Gastroesophageal sphincter (tissue), 4 donors: ENCODE measurements at regions not wholly inside any gene's neighbourhood (a gene's known extent, or its start where the extent isn't known, plus 50 kb on each side); places are given as distances from the start of the nearest gene placed in this dataset.

Source experiments
- ATAC-seq: fragments of 150-250 bp; one replicate; pipeline ENCODE4 v1.9.1; 2016; ENCODE audit warnings: mild to moderate bottlenecking, moderate library complexity
- H3K27ac ChIP-seq, 4 donors: fragments of 200-600 bp; sonication (generic) in 3 of 4; 1 replicate in 3 of 4; 2 replicates in 1 of 4; pipeline ENCODE4 v1.5.1; 2016 to 2019
- H3K27me3 ChIP-seq: fragments of 200-600 bp; sonication (generic); one replicate; pipeline ENCODE4 v1.5.1; 2019
- H3K36me3 ChIP-seq, 2 donors: fragments of 200-600 bp; sonication (generic); one replicate each; pipeline ENCODE4 v1.5.1; 2019; ENCODE audit warnings: control low read depth in 1 of 2
- H3K4me1 ChIP-seq, 3 donors: fragments of 200-600 bp; sonication (generic); 1 replicate in 2 of 3; 2 replicates in 1 of 3; pipeline ENCODE4 v1.5.1; 2016 to 2019; ENCODE audit warnings: control low read depth in 2 of 3
- H3K4me3 ChIP-seq, 2 donors: fragments of 200-600 bp; sonication (generic); one replicate each; pipeline ENCODE4 v1.5.1; 2019; ENCODE audit warnings: mild to moderate bottlenecking in 1 of 2, moderate library complexity in 1 of 2
- H3K9me3 ChIP-seq, 3 donors: fragments of 200-600 bp; sonication (generic); one replicate each; pipeline ENCODE4 v1.5.1; 2017 to 2019; ENCODE audit warnings: control low read depth in 2 of 3
- CTCF ChIP-seq, 4 experiments: fragments of 200-600 bp in 2 of 4; fragments of 450-650 bp in 2 of 4; sonication (generic) in 1 of 4; IDR thresholded peaks; one replicate each; pipeline ENCODE4 v1.5.1; 2017 to 2019; ENCODE audit warnings: antibody characterized with exemption in 4 of 4, mild to moderate bottlenecking in 2 of 4, moderate library complexity in 2 of 4
- EP300 ChIP-seq: sonication (generic); formaldehyde crosslinking; IDR thresholded peaks from one replicate; pipeline ENCODE4 v1.6.1; 2017; ENCODE audit warnings: antibody characterized with exemption, mild to moderate bottlenecking
- POLR2A ChIP-seq, 2 donors: fragments of 450-650 bp; IDR thresholded peaks; one replicate each; pipeline ENCODE4 v1.6.1; 2017; ENCODE audit warnings: antibody characterized with exemption in 2 of 2, mild to moderate bottlenecking in 2 of 2, moderate library complexity in 1 of 2
- POLR2AphosphoS5 ChIP-seq: sonication (generic); formaldehyde crosslinking; IDR thresholded peaks from one replicate; pipeline ENCODE4 v1.6.1; 2017; ENCODE audit warnings: antibody characterized with exemption
- WGBS, 2 donors: methylation state at CpG; one replicate each; pipeline ENCODE4 v1.1.5; 2018; ENCODE audit warnings: low coverage in 1 of 2; 5-methylcytosine and 5-hydroxymethylcytosine counted together

- TF ChIP-seq CTCF (IDR thresholded peaks at IDR 0.05) (peak in 1 of 4 experiments; percentile 31), POLR2AphosphoS5 (no peak)
- no peaks in the 10 kb centered on the region for H3K9me3 ChIP-seq
- H3K4me1 ChIP-seq = no peaks in the 10 kb centered on the region
- no peak overlapping the region for H3K27ac ChIP-seq
- H3K27me3 ChIP-seq = no peaks in the 10 kb centered on the region
- no peak overlapping the region for H3K4me3 ChIP-seq
- no peak for ATAC-seq
- WGBS, 2 donors = 0 to 3% methylated on average over 2 to 4 of the region's 4 CpGs
- no peaks in the 10 kb centered on the region for H3K36me3 ChIP-seq
Measured at GRCh38 chr2:4762951-4763376, 929.2 kb upstream of the SOX11 start.

DNA sequence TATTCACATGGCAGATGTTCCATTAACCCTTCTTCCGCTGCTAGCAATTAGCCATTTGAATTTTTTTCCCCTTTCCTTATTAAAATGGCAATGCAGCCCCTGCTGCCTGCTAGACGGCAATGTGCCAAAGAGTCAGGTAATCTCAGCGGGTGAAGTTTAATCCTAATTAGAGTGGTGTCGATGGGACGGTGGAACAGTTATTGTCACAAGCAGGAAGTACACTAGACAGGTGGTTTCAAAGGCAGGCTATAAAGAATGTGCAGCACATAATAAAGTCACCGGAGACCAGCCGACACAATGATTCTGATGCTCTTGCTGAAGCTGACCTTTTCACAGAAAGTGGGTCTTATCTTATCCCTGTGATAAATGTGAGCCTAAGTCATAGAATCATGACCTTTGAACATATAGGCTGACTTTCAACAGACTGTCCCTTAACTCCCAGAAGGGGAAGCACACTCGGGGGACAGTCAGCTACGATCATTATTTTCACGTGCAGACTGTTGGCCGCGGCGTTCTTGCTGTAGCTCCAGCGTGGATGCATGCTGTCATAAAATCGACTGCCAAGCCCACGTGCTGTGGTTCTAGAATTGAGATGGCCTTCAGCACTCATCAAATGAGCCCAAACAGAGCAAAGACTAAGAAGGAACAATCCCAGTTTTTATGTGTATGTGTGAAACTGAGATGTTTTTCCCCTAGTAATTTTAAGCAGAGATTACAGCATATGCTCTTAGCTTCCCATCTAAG lies 926.2 kb upstream of the SOX11 start:
- TF ChIP-seq POLR2AphosphoS5 (no peak), EP300 (no peak), CTCF (IDR thresholded peaks at IDR 0.05) (no peak)
- 71 to 86% methylated on average over 7 to 12 of the region's 16 CpGs for WGBS, 2 donors
- no peaks in the 10 kb centered on the region for H3K36me3 ChIP-seq
- H3K9me3 ChIP-seq = no peaks in the 10 kb centered on the region
- ATAC-seq = no peak
- H3K4me3 ChIP-seq = no peak overlapping the region
- H3K27me3 ChIP-seq = no peaks in the 10 kb centered on the region
- H3K27ac ChIP-seq = no peak overlapping the region
- H3K4me1 ChIP-seq = no peaks in the 10 kb centered on the region

- H3K4me3 ChIP-seq = no peak overlapping the region
- no peaks in the 10 kb centered on the region for H3K9me3 ChIP-seq
- no peaks in the 10 kb centered on the region for H3K36me3 ChIP-seq
- H3K4me1 ChIP-seq = no peaks in the 10 kb centered on the region
- H3K27ac ChIP-seq = no peak overlapping the region
- TF ChIP-seq POLR2AphosphoS5 (no peak), POLR2A (IDR thresholded peaks at IDR 0.05) (no peak), EP300 (no peak), CTCF (IDR thresholded peaks at IDR 0.05) (no peak)
- H3K27me3 ChIP-seq = no peaks in the 10 kb centered on the region
- WGBS, 2 donors = 77 to 82% methylated on average over 2 of the region's 2 CpGs
- ATAC-seq = no peak
Measured at GRCh38 chr2:4775668-4776067, 916.5 kb upstream of the SOX11 start.

DNA sequence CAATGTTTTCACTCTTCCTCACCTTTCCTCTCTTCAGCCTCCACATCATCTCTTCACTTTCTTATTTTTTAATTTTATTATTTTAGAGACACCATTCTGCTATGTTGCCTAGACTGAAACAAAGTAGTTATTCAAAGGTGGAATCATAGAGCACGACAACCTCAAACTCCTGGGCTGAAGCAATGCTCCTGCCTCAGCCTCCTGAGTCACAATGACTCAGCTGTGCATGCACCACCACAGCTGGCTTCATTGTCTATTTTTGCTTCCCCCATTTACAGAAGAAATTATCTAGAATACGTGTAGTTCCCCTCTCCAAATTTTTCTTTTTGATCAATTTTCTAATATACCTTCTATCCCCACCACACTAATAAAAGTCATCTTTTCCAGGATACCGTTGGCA lies 911.5 kb upstream of the SOX11 start:
- no peak for TF ChIP-seq EP300
- no peak for TF ChIP-seq POLR2AphosphoS5
- TF ChIP-seq POLR2A (IDR thresholded peaks at IDR 0.05) = no peak
- TF ChIP-seq CTCF (IDR thresholded peaks at IDR 0.05) = no peak
- 67 to 85% methylated on average over 3 of the region's 3 CpGs for WGBS, 2 donors
- H3K27me3 ChIP-seq = no peaks in the 10 kb centered on the region

DNA sequence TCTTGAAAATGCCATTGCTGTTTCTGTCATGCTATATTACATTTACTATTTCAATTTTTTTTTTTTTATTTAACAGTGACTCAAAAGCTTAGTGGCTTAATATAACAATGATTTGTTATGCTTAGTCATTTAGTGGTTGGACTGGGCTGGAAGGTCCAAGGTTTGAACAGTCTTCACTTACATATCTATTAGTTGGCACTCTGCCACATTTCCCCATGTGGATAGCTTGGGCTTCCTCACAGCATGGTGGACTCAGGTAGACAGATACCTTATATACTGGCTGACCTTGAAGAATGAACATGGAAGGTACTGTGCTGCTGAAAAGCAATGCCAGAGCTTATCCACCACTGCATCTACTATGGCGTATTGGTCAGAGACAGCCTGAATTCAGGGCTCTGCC lies 909.5 kb upstream of the SOX11 start:
- 100% methylated on average over 1 of the region's 1 CpG for WGBS, 2 donors
- no peak for ATAC-seq
- no peak for TF ChIP-seq CTCF (IDR thresholded peaks at IDR 0.05)
- TF ChIP-seq POLR2A (IDR thresholded peaks at IDR 0.05) = no peak
- no peak for TF ChIP-seq EP300
- TF ChIP-seq POLR2AphosphoS5 = no peak

More for the DNA sequence above, 911.5 kb upstream of the SOX11 start:
- no peak for ATAC-seq
- Histone ChIP-seq H3K4me1 (no peaks in the 10 kb centered on the region), H3K4me3 (no peak overlapping the region), H3K27ac (no peak overlapping the region), H3K9me3 (peaks cover 0 to 13% (median 0%) of the 10 kb centered on the region in 3 donors), H3K36me3 (no peaks in the 10 kb centered on the region)

More for the DNA sequence above, 909.5 kb upstream of the SOX11 start:
- Histone ChIP-seq H3K36me3 (no peaks in the 10 kb centered on the region), H3K27me3 (no peaks in the 10 kb centered on the region), H3K4me3 (no peak overlapping the region), H3K27ac (no peak overlapping the region), H3K4me1 (no peaks in the 10 kb centered on the region), H3K9me3 (peaks cover 0 to 18% (median 0%) of the 10 kb centered on the region in 3 donors)
